Lung (tissue), 11 donors: ENCODE measurements at regions not wholly inside any gene's neighbourhood (a gene's known extent, or its start where the extent isn't known, plus 50 kb on each side); places are given as distances from the start of the nearest gene placed in this dataset.

Experiments
- ATAC-seq: fragments of 200-7000 bp; cut with Tn5 transposase; one replicate; pipeline ENCODE4 v1.9.1; 2020; ENCODE audit warnings: moderate number of reproducible peaks; ENCODE audit not compliant: insufficient read depth, low FRiP score
- DNase-seq, 3 donors: peaks; one replicate each; pipeline ENCODE4 v3.0.0-alpha.2; 2013 to 2017
- H3K27ac ChIP-seq, 2 donors: one replicate each; pipeline ENCODE4 v1.5.1; 2013; ENCODE audit warnings: mild to moderate bottlenecking in 2 of 2, moderate library complexity in 2 of 2, control low read depth in 1 of 2, inconsistent platforms in 1 of 2, low read depth in 1 of 2, low read length in 1 of 2
- H3K27me3 ChIP-seq, 3 donors: one replicate each; pipeline ENCODE4 v1.5.1; 2013; ENCODE audit warnings: low read length in 2 of 3; ENCODE audit not compliant: control insufficient read depth in 3 of 3, insufficient read depth in 3 of 3
- H3K36me3 ChIP-seq, 4 donors: one replicate each; pipeline ENCODE4 v1.5.1; 2013; ENCODE audit warnings: low read length in 4 of 4, mild to moderate bottlenecking in 1 of 4, moderate library complexity in 1 of 4; ENCODE audit not compliant: control insufficient read depth in 4 of 4, insufficient read depth in 4 of 4
- H3K4me1 ChIP-seq, 5 donors: one replicate each; pipeline ENCODE4 v1.5.1; 2013; ENCODE audit warnings: low read length in 5 of 5, mild to moderate bottlenecking in 2 of 5, moderate library complexity in 1 of 5; ENCODE audit not compliant: control insufficient read depth in 5 of 5, insufficient read depth in 5 of 5
- H3K4me3 ChIP-seq: one replicate; pipeline ENCODE4 v1.5.1; 2013; ENCODE audit warnings: mild to moderate bottlenecking, control low read depth, moderate library complexity
- H3K9ac ChIP-seq, 2 donors: one replicate each; pipeline ENCODE4 v1.5.1; 2013; ENCODE audit warnings: low read length in 2 of 2, control low read depth in 1 of 2; ENCODE audit not compliant: insufficient read depth in 1 of 2
- H3K9me3 ChIP-seq, 4 donors: one replicate each; pipeline ENCODE4 v1.5.1; 2013; ENCODE audit warnings: low read length in 3 of 4, mild to moderate bottlenecking in 1 of 4, moderate library complexity in 1 of 4; ENCODE audit not compliant: control insufficient read depth in 4 of 4, insufficient read depth in 3 of 4
- CTCF ChIP-seq: IDR thresholded peaks from 2 replicates; pipeline ENCODE4 v1.5.1; 2012; ENCODE audit warnings: mild to moderate bottlenecking; ENCODE audit errors: control extremely low read depth, extremely low read depth
- WGBS, 2 donors: extraction: QIAGEN DNeasy Blood & Tissue Kit; methylation state at CpG; one replicate each; pipeline ENCODE4 v1.1.7; 2013; 5-methylcytosine and 5-hydroxymethylcytosine counted together
- donor health status: control.
- donor health status: control.
- donor health status: Bipolar disorder and iron deficiency.
- donor health status: healthy.
- donor health status: DM: yes; HTN: yes; CAD: no.

GRCh38 chr2:171630089-171630770 is 57.0 kb upstream of the DYNC1I2 start:
- Histone ChIP-seq H3K4me3 (no peak overlapping the region), H3K9ac (no peak overlapping the region), H3K27ac (no peak overlapping the region), H3K4me1 (peaks cover 0 to 8% (median 0%) of the 10 kb centered on the region in 5 donors), H3K36me3 (no peaks in the 10 kb centered on the region), H3K27me3 (no peaks in the 10 kb centered on the region), H3K9me3 (peaks cover 0 to 25% (median 11%) of the 10 kb centered on the region in 4 donors)
- WGBS, 2 donors: 94 to 97% methylated on average over 3 of the region's 3 CpGs
- DNase-seq: no peak
- no peak for TF ChIP-seq CTCF
- ATAC-seq: no peak

- no peak for ATAC-seq
- peaks cover 0 to 25% (median 11%) of the 10 kb centered on the region in 4 donors for H3K9me3 ChIP-seq
- H3K27ac ChIP-seq: no peak overlapping the region
- no peak for TF ChIP-seq CTCF
- 74 to 79% methylated on average over 8 of the region's 8 CpGs for WGBS, 2 donors
- H3K27me3 ChIP-seq: no peaks in the 10 kb centered on the region
- DNase-seq: peak in 2 of 3 donors; percentile 9 to 21
- no peak overlapping the region for H3K4me3 ChIP-seq
- H3K36me3 ChIP-seq: no peaks in the 10 kb centered on the region
- no peak overlapping the region for H3K9ac ChIP-seq
- peaks cover 0 to under 1% (median 0%) of the 10 kb centered on the region in 5 donors for H3K4me1 ChIP-seq
These were observed 56.2 kb upstream of the DYNC1I2 start for GRCh38 chr2:171630812-171631626.
